Fibroblast of lung (primary cell): ENCODE measurements at regions not wholly inside any gene's neighbourhood (a gene's known extent, or its start where the extent isn't known, plus 50 kb on each side); places are given as distances from the start of the nearest gene placed in this dataset.

ENCODE experiments used
- DNase-seq, 2 donors: peaks; one replicate each; pipeline versions ENCODE4 v3.0.0 to v3.0.0-alpha.2; 2010; ENCODE audit warnings: low read depth in 2 of 2
- H2AFZ ChIP-seq: 2 replicates; pipeline ENCODE4 v1.5.1; 2012; ENCODE audit warnings: low read length, control low read depth, inconsistent platforms
- H3K27ac ChIP-seq: 2 replicates; pipeline ENCODE4 v1.5.1; 2011; ENCODE audit warnings: low read length, control low read depth; ENCODE audit not compliant: insufficient read depth
- H3K27me3 ChIP-seq: 2 replicates; pipeline ENCODE4 v1.5.1; 2011; ENCODE audit warnings: mild to moderate bottlenecking, low read length; ENCODE audit not compliant: control insufficient read depth, insufficient read depth
- H3K36me3 ChIP-seq: 2 replicates; pipeline ENCODE4 v1.5.1; 2011; ENCODE audit warnings: low read length; ENCODE audit not compliant: control insufficient read depth, insufficient read depth
- H3K4me1 ChIP-seq: 2 replicates; pipeline ENCODE4 v1.5.1; 2011; ENCODE audit warnings: low read length; ENCODE audit not compliant: control insufficient read depth, insufficient read depth; ENCODE audit errors: extremely low read depth
- H3K4me2 ChIP-seq: 2 replicates; pipeline ENCODE4 v1.5.1; 2011; ENCODE audit warnings: low read length, control low read depth; ENCODE audit not compliant: insufficient read depth; ENCODE audit errors: extremely low read depth
- H3K4me3 ChIP-seq, 4 experiments: fragments of 200-600 bp in 1 of 4; sonication (generic) in 1 of 4; replicated peaks in 1 of 4; 2 replicates each; pipeline ENCODE4 v1.5.1; 2011 to 2016; ENCODE audit warnings: low read length in 4 of 4, low read depth in 3 of 4, mild to moderate bottlenecking in 3 of 4, control low read depth in 2 of 4, inconsistent platforms in 1 of 4, mixed read lengths in 1 of 4; ENCODE audit not compliant: insufficient read depth in 1 of 4; ENCODE audit errors: control extremely low read depth in 1 of 4
- H3K79me2 ChIP-seq: 2 replicates; pipeline ENCODE4 v1.5.1; 2012; ENCODE audit warnings: mild to moderate bottlenecking, low read length, inconsistent platforms; ENCODE audit not compliant: control insufficient read depth, insufficient read depth
- H3K9ac ChIP-seq: 2 replicates; pipeline ENCODE4 v1.5.1; 2011; ENCODE audit warnings: mild to moderate bottlenecking, low read length, control low read depth; ENCODE audit not compliant: insufficient read depth
- H3K9me3 ChIP-seq: 2 replicates; pipeline ENCODE4 v1.5.1; 2012; ENCODE audit warnings: low read depth, low read length; ENCODE audit not compliant: control insufficient read depth, insufficient read depth
- H4K20me1 ChIP-seq: 2 replicates; pipeline ENCODE4 v1.5.1; 2011; ENCODE audit warnings: low read length; ENCODE audit not compliant: control insufficient read depth, insufficient read depth; ENCODE audit errors: extremely low read depth
- EZH2 ChIP-seq: IDR thresholded peaks from 2 replicates; pipeline ENCODE4 v1.5.1; 2012; ENCODE audit warnings: low read length, control low read depth, mild to moderate bottlenecking; ENCODE audit errors: missing control alignments
- TF ChIP-seq, protein P1 (sequence below), 2 donors: IDR thresholded peaks in 1 of 2; conservative IDR thresholded peaks in 1 of 2; 1 replicate in 1 of 2; 2 replicates in 1 of 2; pipeline ENCODE4 v1.5.1; 2011 to 2012; ENCODE audit warnings: low read length in 2 of 2, control low read depth in 1 of 2, inconsistent platforms in 1 of 2, low read depth in 1 of 2, mild to moderate bottlenecking in 1 of 2

DNA sequence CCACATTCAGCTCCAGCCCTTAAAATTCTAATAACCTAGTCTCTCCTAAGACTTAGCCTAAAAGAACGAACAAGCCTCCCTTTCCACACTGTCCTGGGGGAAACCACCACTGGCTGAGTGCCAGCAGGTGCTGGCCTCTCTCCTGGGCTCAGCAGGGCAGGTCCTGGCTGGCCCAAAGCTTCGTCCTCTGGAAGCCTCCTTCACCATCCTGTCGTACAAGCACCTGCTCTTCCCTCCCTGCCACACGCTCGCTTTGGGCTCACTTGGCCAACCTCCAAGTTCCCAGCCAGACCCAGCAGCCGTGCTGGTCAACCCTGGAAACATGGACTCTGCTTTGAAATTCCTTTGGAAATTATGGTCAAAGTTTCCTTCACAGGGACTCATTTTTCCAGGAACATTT lies 58.2 kb upstream of the SLC25A33 start:
- no peak overlapping the region for H2AFZ ChIP-seq
- no peaks in the 10 kb centered on the region for H4K20me1 ChIP-seq

DNA sequence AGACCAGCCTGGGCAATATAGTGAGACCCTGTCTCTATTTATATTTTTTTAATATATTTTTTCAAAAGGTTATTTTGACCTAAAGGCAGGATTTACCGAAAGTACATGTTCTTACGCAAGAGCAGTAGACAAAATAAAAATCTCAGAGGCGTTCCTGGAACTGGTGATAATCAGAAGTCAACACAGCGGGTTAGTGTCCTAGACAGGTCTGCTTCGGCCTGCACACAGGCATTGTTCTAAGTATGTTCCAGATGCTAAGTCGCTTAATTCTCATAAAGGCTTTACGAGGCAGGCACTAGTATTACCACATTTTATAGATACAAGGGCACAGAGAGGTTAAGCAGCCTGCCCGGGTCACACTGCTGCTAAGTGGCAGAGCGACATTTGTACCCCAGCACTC lies 56.9 kb upstream of the SLC25A33 start:
- no peak overlapping the region for H3K4me3 ChIP-seq
- no peak for TF ChIP-seq EZH2
- TF ChIP-seq, protein P1, sequence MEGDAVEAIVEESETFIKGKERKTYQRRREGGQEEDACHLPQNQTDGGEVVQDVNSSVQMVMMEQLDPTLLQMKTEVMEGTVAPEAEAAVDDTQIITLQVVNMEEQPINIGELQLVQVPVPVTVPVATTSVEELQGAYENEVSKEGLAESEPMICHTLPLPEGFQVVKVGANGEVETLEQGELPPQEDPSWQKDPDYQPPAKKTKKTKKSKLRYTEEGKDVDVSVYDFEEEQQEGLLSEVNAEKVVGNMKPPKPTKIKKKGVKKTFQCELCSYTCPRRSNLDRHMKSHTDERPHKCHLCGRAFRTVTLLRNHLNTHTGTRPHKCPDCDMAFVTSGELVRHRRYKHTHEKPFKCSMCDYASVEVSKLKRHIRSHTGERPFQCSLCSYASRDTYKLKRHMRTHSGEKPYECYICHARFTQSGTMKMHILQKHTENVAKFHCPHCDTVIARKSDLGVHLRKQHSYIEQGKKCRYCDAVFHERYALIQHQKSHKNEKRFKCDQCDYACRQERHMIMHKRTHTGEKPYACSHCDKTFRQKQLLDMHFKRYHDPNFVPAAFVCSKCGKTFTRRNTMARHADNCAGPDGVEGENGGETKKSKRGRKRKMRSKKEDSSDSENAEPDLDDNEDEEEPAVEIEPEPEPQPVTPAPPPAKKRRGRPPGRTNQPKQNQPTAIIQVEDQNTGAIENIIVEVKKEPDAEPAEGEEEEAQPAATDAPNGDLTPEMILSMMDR (conservative IDR thresholded peaks at IDR 0.05 in 1 of 2, IDR thresholded peaks at IDR 0.05 in 1 of 2; ENCODE audit: low read depth in 1 of 2, low read length in 2 of 2) = no peak

More for the DNA sequence above, 58.2 kb upstream of the SLC25A33 start:
- Histone ChIP-seq H3K27me3 (peaks cover 11% of the 10 kb centered on the region), H3K4me2 (no peak overlapping the region), H3K79me2 (no peaks in the 10 kb centered on the region), H3K9ac (no peak overlapping the region), H3K9me3 (no peaks in the 10 kb centered on the region), H3K36me3 (no peaks in the 10 kb centered on the region), H3K27ac (no peak overlapping the region), H3K4me1 (no peaks in the 10 kb centered on the region), H3K4me3 (no peak overlapping the region)
- TF ChIP-seq EZH2 = no peak
- TF ChIP-seq, protein P1 (conservative IDR thresholded peaks at IDR 0.05 in 1 of 2, IDR thresholded peaks at IDR 0.05 in 1 of 2; ENCODE audit: low read depth in 1 of 2, low read length in 2 of 2) = no peak
- DNase-seq = no peak

DNA sequence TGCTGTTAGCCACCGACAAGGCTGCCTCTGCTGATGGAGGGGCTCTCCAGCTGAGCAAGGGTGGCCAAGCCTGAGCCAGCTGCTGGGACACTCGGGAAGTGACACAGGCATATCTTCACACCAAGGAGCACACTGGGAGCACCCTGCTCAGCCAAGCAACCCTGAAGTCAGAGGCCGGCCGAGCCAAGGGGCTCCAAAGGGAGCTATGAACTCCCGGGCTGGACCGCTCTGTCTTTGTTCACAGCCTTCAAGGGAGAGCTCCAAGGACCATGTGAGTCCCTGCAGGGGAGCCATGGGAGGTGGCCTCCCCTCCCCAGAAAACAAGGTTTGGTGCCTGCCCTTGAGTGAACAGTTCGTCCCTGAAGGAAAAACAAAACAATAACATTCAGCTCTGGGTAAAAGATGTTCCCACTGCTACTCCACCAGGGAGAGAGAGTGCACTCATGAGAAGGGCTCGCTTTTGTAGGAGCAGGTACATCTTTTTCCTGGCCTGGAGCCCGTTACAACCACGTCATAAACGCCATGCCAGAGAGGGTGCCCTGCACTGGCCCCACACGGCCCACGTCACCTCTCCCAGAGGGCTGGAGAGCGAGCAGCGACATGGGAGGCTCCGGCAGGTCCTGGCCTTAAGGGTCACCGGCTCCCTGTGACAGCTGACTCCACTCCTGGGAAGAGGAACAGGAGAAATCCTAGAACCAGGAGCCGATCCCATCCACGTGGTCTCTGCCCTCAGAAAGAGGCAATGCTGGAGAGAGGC lies 56.3 kb upstream of the SLC25A33 start:
- H3K9ac ChIP-seq = no peak overlapping the region
- H3K4me1 ChIP-seq = no peaks in the 10 kb centered on the region
- no peak for DNase-seq
- H3K4me2 ChIP-seq = no peak overlapping the region
- no peak overlapping the region for H2AFZ ChIP-seq
- no peaks in the 10 kb centered on the region for H3K36me3 ChIP-seq
- no peak overlapping the region for H3K4me3 ChIP-seq
- no peaks in the 10 kb centered on the region for H3K9me3 ChIP-seq
- H3K79me2 ChIP-seq = no peaks in the 10 kb centered on the region
- peaks cover 14% of the 10 kb centered on the region for H3K27me3 ChIP-seq
- TF ChIP-seq, protein P1 (conservative IDR thresholded peaks at IDR 0.05 in 1 of 2, IDR thresholded peaks at IDR 0.05 in 1 of 2; ENCODE audit: low read depth in 1 of 2, low read length in 2 of 2) = no peak
- TF ChIP-seq EZH2 = no peak
- H4K20me1 ChIP-seq = no peaks in the 10 kb centered on the region
- no peak overlapping the region for H3K27ac ChIP-seq

More for the DNA sequence above, 56.9 kb upstream of the SLC25A33 start:
- H3K4me2 ChIP-seq = no peak overlapping the region
- H3K27ac ChIP-seq = no peak overlapping the region
- H3K4me1 ChIP-seq = no peaks in the 10 kb centered on the region
- H3K9me3 ChIP-seq = no peaks in the 10 kb centered on the region
- no peak overlapping the region for H3K9ac ChIP-seq
- H4K20me1 ChIP-seq = no peaks in the 10 kb centered on the region
- H3K79me2 ChIP-seq = no peaks in the 10 kb centered on the region
- peaks cover 14% of the 10 kb centered on the region for H3K27me3 ChIP-seq
- H2AFZ ChIP-seq = no peak overlapping the region
- DNase-seq = no peak
- H3K36me3 ChIP-seq = no peaks in the 10 kb centered on the region
